MCF 10A (cell line): ENCODE measurements at regions not wholly inside any gene's neighbourhood (a gene's known extent, or its start where the extent isn't known, plus 50 kb on each side); places are given as distances from the start of the nearest gene placed in this dataset.
"Not testable (repeated sequence)": the region's sequence is repeated elsewhere in the genome, so short reads cannot be mapped to it uniquely, and the experiment has no call there.

Experiments used
- BruUV-seq: library from RNA; stranded (reverse); fragments of 400-500 nt; replicated peaks from 2 replicates; lab custom pipeline; 2021; lab: Mats Ljungman, UMichigan
- CTCF ChIA-PET: fragments of 300-600 bp; sonication (Branson Sonifier 250); formaldehyde crosslinking; extraction: SDS; loops from one replicate; lab custom pipeline; 2021; ENCODE audit warnings: antibody characterized with exemption, inconsistent platforms; lab: Yijun Ruan, JAX
- POLR2A ChIA-PET: fragments of 300-600, 350-650 bp; sonication (Branson Sonifier 250); formaldehyde crosslinking; extraction: SDS; loops from one replicate; lab custom pipeline; 2020; ENCODE audit warnings: antibody characterized with exemption, inconsistent platforms; lab: Yijun Ruan, JAX
- DNase-seq: peaks from one replicate; pipeline ENCODE4 v3.0.0-alpha.2; 2018; ENCODE audit not compliant: unreplicated experiment
- H3K27ac Mint-ChIP-seq: one replicate; pipeline ENCODE4 v1.8.0; 2022; ENCODE audit warnings: mild to moderate bottlenecking, low read depth, mixed read lengths; ENCODE audit not compliant: unreplicated experiment
- H3K27me3 Mint-ChIP-seq: one replicate; pipeline ENCODE4 v1.8.0; 2022; ENCODE audit warnings: mixed read lengths; ENCODE audit not compliant: insufficient read depth, unreplicated experiment
- H3K36me3 Mint-ChIP-seq: one replicate; pipeline ENCODE4 v1.8.0; 2022; ENCODE audit warnings: mild to moderate bottlenecking, moderate library complexity, mixed read lengths; ENCODE audit not compliant: insufficient read depth, unreplicated experiment
- H3K4me1 Mint-ChIP-seq: one replicate; pipeline ENCODE4 v1.8.0; 2022; ENCODE audit warnings: mixed read lengths; ENCODE audit not compliant: insufficient read depth, unreplicated experiment
- H3K4me3 Mint-ChIP-seq: one replicate; pipeline ENCODE4 v1.8.0; 2022; ENCODE audit warnings: mild to moderate bottlenecking, moderate library complexity, mixed read lengths; ENCODE audit not compliant: unreplicated experiment
- H3K9me3 Mint-ChIP-seq: one replicate; pipeline ENCODE4 v1.8.0; 2022; ENCODE audit warnings: mixed read lengths; ENCODE audit not compliant: unreplicated experiment
- intact Hi-C: fragments of 100-400 bp; cut with micrococcal nuclease; formaldehyde crosslinking; loops from 2 replicates; pipeline ENCODE4 v1.14.1; 2022
- TF ChIP-seq, protein P1 (sequence below): fragments of 200-600 bp; IDR thresholded peaks from one replicate; pipeline ENCODE4 v1.8.0; 2022; ENCODE audit warnings: antibody characterized with exemption, mild to moderate bottlenecking; ENCODE audit not compliant: unreplicated experiment

DNA sequence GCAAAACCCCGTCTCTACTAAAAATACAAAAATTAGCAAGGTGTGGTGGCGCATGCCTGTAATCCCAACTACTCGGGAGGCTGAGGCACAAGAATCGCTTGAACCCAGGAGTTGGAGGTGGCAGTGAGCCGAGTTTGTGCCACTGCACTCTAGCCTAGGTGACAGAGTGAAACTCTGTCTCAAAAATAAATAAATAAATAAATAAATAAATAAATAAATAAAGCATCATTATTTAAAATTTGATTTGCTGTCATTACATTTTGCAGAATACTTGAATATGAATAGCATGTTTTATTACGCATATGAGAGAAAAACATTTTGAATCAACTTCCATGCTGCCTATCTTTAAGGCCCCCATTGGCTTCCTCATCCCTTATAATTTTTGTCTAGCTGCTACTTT lies 53.4 kb upstream of the MED14 start:
- DNase-seq, POLR2A ChIA-PET, BruUV-seq, H3K4me1 Mint-ChIP-seq, intact Hi-C loops, H3K9me3 Mint-ChIP-seq, H3K4me3 Mint-ChIP-seq, H3K36me3 Mint-ChIP-seq, H3K27ac Mint-ChIP-seq: not testable (repeated sequence)
- peaks cover 66% of the 10 kb centered on the region for H3K27me3 Mint-ChIP-seq
- CTCF ChIA-PET = interaction anchor here (0.5 kb wide), 1 partner anchor 82 kb away, joined by 3 read pairs; no protein-coding TSS in a partner anchor

DNA sequence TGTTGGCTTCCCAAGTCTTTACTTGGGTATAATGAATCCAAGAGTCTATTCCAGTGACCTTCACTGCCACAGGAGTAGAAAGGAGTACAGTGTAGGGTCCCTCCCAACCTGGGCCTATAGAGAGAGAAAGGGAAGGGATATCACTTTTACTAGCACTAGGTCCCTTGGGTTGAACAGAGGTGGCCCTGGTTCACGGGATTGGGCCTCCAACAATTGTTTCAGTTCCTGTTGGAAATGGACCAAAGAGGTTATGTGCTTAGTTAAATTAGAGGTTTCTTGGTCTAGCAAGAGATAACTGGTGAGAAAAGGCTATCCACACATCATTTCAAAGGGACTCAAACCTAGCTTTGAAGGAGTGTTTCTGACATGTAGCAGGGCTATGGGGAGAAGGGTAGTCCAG lies 57.1 kb upstream of the MED14 start:
- ChIA-PET CTCF (interaction anchor here (0.6 to 3.0 kb wide), 3 partner anchors 9 to 735 kb away, joined by 4 to 51 read pairs (median 4); no protein-coding TSS in a partner anchor), POLR2A (no interaction called here)
- TF ChIP-seq, protein P1, sequence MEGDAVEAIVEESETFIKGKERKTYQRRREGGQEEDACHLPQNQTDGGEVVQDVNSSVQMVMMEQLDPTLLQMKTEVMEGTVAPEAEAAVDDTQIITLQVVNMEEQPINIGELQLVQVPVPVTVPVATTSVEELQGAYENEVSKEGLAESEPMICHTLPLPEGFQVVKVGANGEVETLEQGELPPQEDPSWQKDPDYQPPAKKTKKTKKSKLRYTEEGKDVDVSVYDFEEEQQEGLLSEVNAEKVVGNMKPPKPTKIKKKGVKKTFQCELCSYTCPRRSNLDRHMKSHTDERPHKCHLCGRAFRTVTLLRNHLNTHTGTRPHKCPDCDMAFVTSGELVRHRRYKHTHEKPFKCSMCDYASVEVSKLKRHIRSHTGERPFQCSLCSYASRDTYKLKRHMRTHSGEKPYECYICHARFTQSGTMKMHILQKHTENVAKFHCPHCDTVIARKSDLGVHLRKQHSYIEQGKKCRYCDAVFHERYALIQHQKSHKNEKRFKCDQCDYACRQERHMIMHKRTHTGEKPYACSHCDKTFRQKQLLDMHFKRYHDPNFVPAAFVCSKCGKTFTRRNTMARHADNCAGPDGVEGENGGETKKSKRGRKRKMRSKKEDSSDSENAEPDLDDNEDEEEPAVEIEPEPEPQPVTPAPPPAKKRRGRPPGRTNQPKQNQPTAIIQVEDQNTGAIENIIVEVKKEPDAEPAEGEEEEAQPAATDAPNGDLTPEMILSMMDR = no peak
- Mint-ChIP-seq H3K4me3 (no peak overlapping the region), H3K27ac (no peak overlapping the region), H3K4me1 (peaks cover 9% of the 10 kb centered on the region), H3K36me3 (no peaks in the 10 kb centered on the region), H3K27me3 (peaks cover 77% of the 10 kb centered on the region), H3K9me3 (peaks cover 5% of the 10 kb centered on the region)
- no peak for DNase-seq
- intact Hi-C loops = loop anchor here (5.0 to 10.0 kb wide), 3 partner anchors 55 to 325 kb away; partner anchors contain the start of gene MED14
- BruUV-seq = no TSS peak

DNA sequence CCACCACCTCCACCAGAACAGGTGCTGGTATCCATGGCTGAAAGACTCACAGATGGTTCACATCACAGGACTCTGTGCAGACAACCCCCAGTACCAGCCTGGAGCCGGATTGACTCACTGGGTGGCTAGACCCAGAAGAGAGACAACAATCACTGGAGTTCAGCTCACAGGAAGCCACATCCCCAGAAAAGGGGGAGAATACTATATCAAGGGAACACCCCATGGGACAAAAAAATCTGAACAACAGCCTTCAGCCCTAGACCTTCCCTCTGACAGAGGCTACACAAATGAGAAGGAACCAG lies 59.4 kb upstream of the MED14 start:
- POLR2A ChIA-PET = interaction anchor here (0.7 to 1.7 kb wide), 3 partner anchors 11 to 87 kb away, joined by 3 to 8 read pairs (median 4); partner anchors contain the start of gene MED14
- H3K36me3 Mint-ChIP-seq, DNase-seq, BruUV-seq, H3K4me1 Mint-ChIP-seq, H3K9me3 Mint-ChIP-seq: not testable (repeated sequence)
- H3K4me3 Mint-ChIP-seq = peak overlapping the region; percentile 55
- peak overlapping the region; percentile 50 for H3K27ac Mint-ChIP-seq
- CTCF ChIA-PET = interaction anchor here (0.6 to 3.0 kb wide), 22 partner anchors 10 to 937 kb away, joined by 3 to 51 read pairs (median 4); partner anchors contain the start of genes CXorf38 and MED14
- intact Hi-C loops = loop anchor here (1.0 to 10.0 kb wide), 5 partner anchors 57 to 323 kb away; partner anchors contain the start of gene MED14
- H3K27me3 Mint-ChIP-seq = peaks cover 81% of the 10 kb centered on the region

DNA sequence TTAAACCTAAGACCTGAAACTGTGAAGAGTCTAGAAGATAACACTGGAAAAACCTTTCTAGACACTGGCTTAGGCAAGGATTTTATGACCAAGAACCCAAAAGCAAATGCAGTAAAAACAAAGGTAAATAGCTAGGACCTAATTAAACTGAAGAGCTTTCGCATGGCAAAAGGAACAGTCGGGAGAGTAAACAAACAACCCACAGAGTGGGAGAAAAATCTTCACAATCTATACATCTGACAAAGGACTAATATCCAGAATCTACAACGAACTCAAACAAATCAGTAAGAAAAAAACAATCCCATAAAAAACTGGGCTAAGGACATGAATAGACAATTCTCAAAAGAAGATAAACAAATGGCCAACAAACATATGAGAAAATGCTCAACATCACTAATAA lies 64.4 kb upstream of the MED14 start:
- intact Hi-C loops = loop anchor here (10.0 kb wide), 2 partner anchors 125 to 455 kb away; no protein-coding TSS in a partner anchor
- not testable (repeated sequence) for BruUV-seq, DNase-seq

DNA sequence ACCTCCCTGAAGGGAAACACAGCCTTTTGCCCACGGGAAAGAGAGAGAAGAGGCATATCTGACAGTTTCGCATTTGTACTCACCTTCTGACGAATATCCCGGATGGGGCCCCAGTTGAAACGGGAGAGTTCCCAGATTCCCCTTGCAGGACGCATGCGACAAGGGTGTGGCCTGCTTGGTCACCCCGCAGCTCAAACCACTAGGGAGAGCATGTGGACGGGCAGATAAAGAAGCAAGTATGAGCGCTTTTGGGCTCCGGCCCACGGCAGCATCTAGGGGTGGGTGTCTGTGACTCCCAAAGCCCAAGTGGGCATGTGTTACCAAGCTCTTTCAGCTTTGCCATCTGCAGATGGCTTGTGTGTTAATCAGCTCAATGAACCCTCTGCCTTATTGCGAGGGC lies 70.1 kb upstream of the MED14 start:
- no peaks in the 10 kb centered on the region for H3K4me1 Mint-ChIP-seq
- CTCF ChIA-PET = interaction anchor here (2.7 kb wide), 1 partner anchor 11 kb away, joined by 8 read pairs; no protein-coding TSS in a partner anchor
- H3K27ac Mint-ChIP-seq = no peak overlapping the region
- H3K9me3 Mint-ChIP-seq = no peaks in the 10 kb centered on the region
- intact Hi-C loops = loop anchor here (10.0 kb wide), 1 partner anchor 449 kb away; no protein-coding TSS in a partner anchor
- H3K36me3 Mint-ChIP-seq = no peaks in the 10 kb centered on the region
- peaks cover 82% of the 10 kb centered on the region for H3K27me3 Mint-ChIP-seq
- POLR2A ChIA-PET = no interaction called here
- TF ChIP-seq, protein P1 = no peak
- H3K4me3 Mint-ChIP-seq = no peak overlapping the region
- no TSS peak for BruUV-seq
- no peak for DNase-seq

More for the DNA sequence above, 64.4 kb upstream of the MED14 start:
- H3K27ac Mint-ChIP-seq, CTCF ChIA-PET, H3K4me1 Mint-ChIP-seq, H3K4me3 Mint-ChIP-seq, H3K36me3 Mint-ChIP-seq, H3K9me3 Mint-ChIP-seq: not testable (repeated sequence)
- POLR2A ChIA-PET = interaction anchor here (0.5 kb wide), 1 partner anchor 29 kb away, joined by 3 read pairs; no protein-coding TSS in a partner anchor
- H3K27me3 Mint-ChIP-seq = peaks cover 95% of the 10 kb centered on the region
